HG02840 (cell line): ENCODE measurements at regions not wholly inside any gene's neighbourhood (a gene's known extent, or its start where the extent isn't known, plus 50 kb on each side); places are given as distances from the start of the nearest gene placed in this dataset.
"Not testable (repeated sequence)": the region's sequence is repeated elsewhere in the genome, so short reads cannot be mapped to it uniquely, and the experiment has no call there.

ENCODE experiments used
- ATAC-seq: cut with Tn5 transposase; IDR thresholded peaks from one replicate; pipeline ENCODE4 v1.9.1; 2021; ENCODE audit warnings: mild to moderate bottlenecking, moderate library complexity, moderate number of reproducible peaks; ENCODE audit not compliant: unreplicated experiment, low FRiP score

DNA sequence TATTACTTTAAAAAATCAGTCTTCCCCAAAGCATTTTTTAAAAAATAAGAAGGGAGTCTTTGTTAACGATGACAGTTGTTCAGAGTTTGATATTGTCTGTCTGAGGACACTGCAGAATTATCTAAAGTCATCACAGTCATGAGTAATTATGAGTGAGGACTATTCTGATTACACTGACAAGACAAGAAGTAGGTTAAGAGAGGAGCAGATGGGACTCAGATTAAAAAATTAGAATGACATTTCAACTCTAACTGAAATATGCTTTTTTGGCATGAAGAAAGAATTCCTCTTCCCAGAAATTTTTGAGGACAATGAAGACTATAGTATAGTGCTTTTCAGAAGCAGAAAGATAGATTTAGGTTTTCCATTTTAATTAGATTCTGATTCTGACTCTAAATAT, 456.5 kb downstream of the EPHA7 start:
- no peak for ATAC-seq

- not testable (repeated sequence) for ATAC-seq
These were observed 467.2 kb downstream of the EPHA7 start for GRCh38 chr6:92952111-92952510.

DNA sequence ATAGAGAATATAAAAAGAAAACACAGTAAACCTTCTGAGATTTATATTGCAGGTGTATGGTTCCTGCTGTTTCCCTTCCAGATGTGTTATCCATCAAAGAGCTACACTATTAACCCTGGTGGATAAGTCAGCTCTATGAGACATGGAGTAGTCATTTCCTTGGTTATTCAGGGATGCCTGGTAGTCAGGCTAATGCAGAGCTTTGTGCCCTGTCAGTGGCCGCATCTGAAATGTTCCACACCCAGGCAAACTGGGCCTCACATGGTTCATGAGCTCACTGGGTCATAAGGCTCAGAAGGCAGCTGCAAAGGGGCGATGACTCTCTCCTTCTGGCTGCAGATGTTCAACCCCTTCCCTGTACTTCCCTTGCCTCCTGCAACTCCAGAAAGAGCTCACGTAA, 473.6 kb downstream of the EPHA7 start:
- ATAC-seq: no peak

GRCh38 chr6:92944132-92944531, 475.2 kb downstream of the EPHA7 start:
- no peak for ATAC-seq

DNA sequence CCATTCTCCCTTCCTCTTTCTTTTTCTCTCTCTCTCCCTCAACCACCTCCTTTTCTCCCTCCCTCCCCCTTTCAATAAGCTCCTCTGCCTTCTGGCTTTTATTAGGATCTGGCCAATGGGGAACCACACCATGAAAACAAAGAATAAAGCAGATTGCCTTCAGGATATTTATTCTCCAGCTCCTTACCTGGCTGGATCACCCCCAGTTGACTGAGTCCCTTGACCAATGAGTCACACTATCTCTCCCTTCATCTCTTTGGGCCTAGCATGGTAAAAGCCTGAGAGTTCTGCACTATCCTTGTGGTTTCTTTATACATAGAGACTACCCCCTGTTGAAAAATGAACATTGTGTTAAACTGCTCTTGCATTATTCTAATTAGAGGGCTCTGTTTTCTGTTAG, 476.8 kb downstream of the EPHA7 start:
- ATAC-seq: no peak

DNA sequence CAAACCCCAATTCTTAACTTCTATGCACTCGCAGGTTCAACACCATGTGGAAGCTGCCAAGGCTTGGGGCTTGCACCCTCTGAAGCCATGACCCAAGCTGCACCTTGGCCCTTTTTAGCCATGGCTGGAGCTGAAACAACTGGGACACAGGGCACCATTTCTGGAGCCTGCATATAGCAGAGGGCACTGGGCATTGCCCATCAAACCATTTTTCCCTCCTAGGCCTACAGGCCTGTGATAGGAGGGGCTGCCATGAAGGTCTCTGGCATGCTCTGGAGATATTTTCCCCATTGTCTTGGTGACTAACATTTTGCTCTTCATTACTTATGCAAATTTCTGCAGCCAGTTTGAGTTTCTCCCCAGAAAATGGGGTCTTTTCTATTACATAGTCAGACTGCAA, 484.7 kb downstream of the EPHA7 start:
- no peak for ATAC-seq

- ATAC-seq: no peak
These were observed 489.2 kb downstream of the EPHA7 start for GRCh38 chr6:92930171-92930570.

DNA sequence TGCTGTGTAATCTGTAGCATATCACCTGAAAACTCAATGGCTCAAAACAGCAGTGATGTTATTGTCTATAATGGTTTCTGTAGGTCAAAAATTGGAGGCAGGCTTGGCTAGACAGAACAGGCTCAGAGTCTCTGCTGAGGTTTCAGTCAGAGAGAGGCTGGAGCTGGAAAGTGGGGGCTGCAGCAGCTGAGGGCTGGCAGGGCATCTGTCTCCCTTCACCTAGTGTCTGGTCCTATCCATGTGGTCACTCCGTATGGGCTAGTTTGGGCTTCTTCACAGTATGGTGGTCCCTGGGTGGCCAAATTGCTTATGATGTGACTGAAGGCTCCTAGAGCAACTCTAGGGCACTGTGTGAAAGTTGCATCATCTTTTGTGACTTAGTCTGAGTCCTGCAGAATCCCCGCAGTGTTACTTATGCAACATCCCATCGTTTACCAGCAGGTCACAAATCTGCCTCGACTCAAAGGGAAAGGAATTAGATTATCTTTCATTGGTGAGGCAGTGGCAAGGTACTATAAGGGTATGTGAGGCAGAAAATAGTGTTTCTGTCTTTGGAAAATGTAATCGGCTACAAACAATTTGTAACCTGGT, 497.0 kb downstream of the EPHA7 start:
- ATAC-seq: no peak

GRCh38 chr6:92915466-92915865, 503.9 kb downstream of the EPHA7 start:
- no peak for ATAC-seq

- no peak for ATAC-seq
These were observed 508.1 kb downstream of the EPHA7 start for GRCh38 chr6:92911301-92911700.

DNA sequence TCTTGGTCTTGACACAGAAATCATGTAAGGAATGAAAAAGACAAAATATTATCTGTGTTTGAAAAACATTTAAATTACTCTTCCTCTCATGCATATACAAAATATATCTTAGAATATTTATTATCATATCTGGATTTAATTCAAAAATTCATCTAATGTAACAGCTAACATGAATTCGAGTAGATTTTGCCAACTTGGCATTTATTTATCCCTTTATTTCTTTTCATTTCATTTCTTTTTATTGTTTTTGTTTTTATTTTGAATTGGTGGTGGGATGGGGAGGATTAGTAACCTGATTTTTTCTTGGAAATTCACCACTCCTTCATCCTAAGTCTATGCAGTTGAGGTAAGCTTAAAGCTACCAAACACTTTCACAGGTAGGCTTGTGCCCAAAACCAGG, 508.7 kb downstream of the EPHA7 start:
- ATAC-seq: no peak

- no peak for ATAC-seq
These were observed 513.0 kb downstream of the EPHA7 start for GRCh38 chr6:92906385-92906784.

DNA sequence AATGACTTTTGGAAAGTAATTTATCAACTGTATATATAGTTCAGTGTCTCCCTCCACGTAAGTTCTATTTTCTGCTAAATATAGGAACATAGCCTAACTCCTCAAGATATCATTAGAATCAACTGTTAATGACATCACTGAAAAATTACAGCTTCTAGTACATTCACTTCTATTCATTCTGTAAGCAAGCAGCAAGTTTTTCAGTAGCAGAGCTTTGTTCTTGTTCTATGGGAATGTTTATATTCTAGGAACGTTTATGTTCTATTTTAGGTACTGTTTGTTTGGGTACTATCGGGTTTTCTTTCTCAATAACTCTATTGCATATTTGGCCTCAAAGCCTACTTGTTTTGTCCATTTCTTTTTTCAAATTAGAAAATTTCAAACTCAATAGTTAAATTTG, 525.6 kb downstream of the EPHA7 start:
- ATAC-seq: no peak

DNA sequence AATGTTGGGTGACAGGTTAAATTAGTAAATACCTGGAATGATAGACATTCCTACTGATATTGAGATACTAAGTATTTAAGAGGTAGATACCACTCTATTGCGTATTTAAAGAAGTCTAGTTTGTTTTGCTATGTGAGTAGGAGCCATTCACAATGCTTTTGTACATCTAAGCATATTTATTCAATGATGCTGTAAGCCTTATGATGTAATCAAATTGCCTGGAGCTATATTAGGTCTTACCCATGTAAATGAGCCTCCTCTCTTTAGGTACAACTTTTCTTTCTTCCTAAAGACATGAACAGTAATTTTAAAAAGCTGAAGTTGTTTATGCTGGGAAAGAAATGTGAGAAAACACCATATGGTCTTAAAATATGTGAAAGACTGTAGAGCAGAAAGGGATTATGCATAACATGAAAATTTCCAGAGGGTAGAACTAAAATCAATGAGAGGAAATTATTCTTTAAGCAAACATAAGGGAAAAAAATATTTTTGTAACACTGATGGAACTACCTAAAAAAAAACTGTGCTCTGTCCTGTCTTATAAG, 526.7 kb downstream of the EPHA7 start:
- ATAC-seq: no peak

DNA sequence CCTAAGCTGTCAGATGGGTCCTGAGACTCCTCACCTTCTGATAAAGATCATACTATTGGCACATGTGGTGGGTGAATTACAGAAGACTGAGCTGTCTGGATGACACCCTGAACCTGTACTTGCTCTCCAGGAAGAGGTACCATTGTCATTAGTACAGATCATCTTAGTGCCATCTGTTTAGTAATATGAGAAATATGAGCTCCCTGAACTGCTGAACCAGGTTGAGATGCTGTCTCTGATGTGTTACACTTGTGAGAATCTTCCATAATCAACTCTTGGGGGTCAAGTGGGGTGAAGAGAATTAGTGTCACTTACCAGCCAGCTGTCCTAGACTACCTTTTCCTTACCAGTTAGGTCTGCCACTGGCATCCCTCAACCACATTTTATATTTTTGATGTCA, 531.0 kb downstream of the EPHA7 start:
- no peak for ATAC-seq

- ATAC-seq: no peak
These were observed 531.5 kb downstream of the EPHA7 start for GRCh38 chr6:92887871-92888270.

GRCh38 chr6:92879526-92879925, 539.8 kb downstream of the EPHA7 start:
- no peak for ATAC-seq

DNA sequence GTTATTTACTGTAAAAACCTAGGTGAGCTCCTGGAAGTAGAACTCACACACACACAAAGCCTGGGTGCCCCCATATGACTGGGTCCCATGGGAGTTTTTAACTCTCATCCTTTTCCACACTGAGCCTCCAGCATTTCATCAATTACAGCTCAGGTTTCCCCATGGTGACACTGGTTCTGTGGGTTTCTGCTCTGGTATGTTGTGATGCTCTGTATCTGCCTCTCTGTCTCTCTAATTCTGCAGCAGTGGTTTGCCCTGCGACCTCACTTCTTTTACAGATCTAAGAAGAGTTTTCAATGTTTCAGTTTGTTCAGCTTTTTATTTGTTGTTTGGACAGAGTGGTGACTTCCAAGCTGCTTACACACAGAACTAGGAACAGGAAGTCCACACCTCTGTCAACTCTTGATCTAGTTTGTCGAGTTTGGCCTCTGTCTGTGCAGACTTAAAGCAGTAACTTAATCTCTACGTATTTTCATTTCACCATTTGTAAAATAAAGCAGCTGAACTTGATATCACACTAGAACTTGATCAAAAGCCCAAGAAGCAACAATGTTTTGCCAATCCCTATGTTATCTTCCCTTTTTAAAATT, 554.3 kb downstream of the EPHA7 start:
- no peak for ATAC-seq

DNA sequence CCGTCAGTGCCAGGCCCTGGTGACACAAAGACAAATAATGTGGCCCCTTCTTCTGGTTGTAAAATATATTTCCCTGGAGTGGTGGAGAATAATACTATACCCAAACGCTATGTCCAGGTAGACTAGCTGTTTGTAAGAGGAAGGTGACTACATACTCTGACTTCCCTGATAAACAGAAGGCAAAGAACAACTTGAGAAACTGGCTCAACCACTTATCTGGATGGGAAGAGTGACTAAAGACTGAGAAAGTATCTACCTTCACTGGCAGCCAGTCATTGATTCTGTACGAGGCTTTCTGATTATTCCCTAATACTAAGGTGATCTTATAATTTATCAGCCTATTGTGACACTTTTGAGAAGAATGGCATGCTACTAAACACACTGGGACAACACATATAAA, 569.7 kb downstream of the EPHA7 start:
- ATAC-seq: no peak

DNA sequence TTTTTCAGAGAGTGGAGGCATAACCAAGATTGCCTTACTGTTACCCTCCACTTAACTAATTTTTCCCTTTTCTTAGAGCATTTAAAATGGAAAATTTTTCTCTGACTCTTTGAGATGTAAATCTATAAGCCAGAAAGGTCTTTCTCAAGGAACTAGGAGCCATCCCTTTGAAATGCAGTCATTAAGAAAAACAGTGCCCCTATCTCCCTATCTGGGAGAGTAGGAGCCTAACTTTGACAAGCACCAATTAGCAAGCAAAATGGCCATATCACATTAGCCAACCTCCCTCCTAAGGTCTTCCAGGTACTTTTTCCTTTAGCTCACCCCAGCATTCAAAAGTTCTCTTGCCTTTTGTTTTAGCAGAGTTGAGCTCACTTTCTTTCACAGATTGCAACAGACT, 570.5 kb downstream of the EPHA7 start:
- ATAC-seq: no peak

GRCh38 chr6:92848459-92848858, 570.9 kb downstream of the EPHA7 start:
- ATAC-seq: no peak

DNA sequence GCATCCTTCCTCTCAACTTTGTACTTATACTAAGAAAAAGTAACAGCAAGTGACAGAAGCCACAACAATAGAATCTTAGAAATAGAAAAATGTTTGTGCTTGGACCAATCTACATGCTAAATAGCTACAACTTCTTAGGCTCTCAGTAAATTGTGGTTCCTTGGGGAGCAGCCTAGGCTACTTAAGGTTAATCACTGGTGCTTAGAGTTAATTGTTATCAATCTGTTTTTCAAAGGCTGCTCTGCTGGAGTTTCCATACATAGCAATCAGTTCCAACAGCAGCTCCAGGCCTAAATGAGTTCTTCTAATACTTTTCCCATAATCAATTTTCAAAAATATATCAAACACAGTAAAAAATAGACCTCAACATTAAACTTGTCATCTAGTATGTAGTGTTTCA, 571.4 kb downstream of the EPHA7 start:
- no peak for ATAC-seq
